Astrocyte of the cerebellum (primary cell): ENCODE measurements at regions not wholly inside any gene's neighbourhood (a gene's known extent, or its start where the extent isn't known, plus 50 kb on each side); places are given as distances from the start of the nearest gene placed in this dataset.

Experiments
- DNase-seq: peaks from one replicate; pipeline ENCODE4 v3.0.0-alpha.2; 2011; ENCODE audit warnings: low read depth
- H3K4me3 ChIP-seq: 2 replicates; pipeline ENCODE4 v1.5.1; 2011; ENCODE audit warnings: mild to moderate bottlenecking, low read depth, low read length, moderate library complexity
- CTCF ChIP-seq: IDR thresholded peaks from 2 replicates; pipeline ENCODE4 v1.5.1; 2012; ENCODE audit warnings: low read length, low read depth, moderate library complexity, mild to moderate bottlenecking; ENCODE audit errors: missing control alignments
- in situ Hi-C: cut with HindIII; loops from 2 replicates; pipeline ENCODE4 v1.10.0; 2017; ENCODE audit warnings: low sequenced_read_pairs

GRCh38 chr5:26026044-26026443 is 1012.3 kb downstream of the CDH9 start:
- in situ Hi-C loops = no loop called here
- H3K4me3 ChIP-seq = no peak overlapping the region
- no peak for TF ChIP-seq CTCF
- no peak for DNase-seq

- peak; percentile 24 for TF ChIP-seq CTCF
- in situ Hi-C loops = no loop called here
- DNase-seq = no peak
- H3K4me3 ChIP-seq = no peak overlapping the region
These were observed 1013.6 kb downstream of the CDH9 start for GRCh38 chr5:26024774-26025173.

- TF ChIP-seq CTCF = no peak
- H3K4me3 ChIP-seq = no peak overlapping the region
- in situ Hi-C loops = no loop called here
- DNase-seq = no peak
These were observed 1015.0 kb downstream of the CDH9 start for GRCh38 chr5:26023361-26023760.

GRCh38 chr5:26014206-26014605 is 1024.2 kb downstream of the CDH9 start:
- in situ Hi-C loops = no loop called here
- DNase-seq = no peak
- TF ChIP-seq CTCF = no peak
- H3K4me3 ChIP-seq = no peak overlapping the region

- in situ Hi-C loops = no loop called here
- no peak for DNase-seq
- no peak for TF ChIP-seq CTCF
- no peak overlapping the region for H3K4me3 ChIP-seq
These were observed 1026.3 kb downstream of the CDH9 start for GRCh38 chr5:26012078-26012477.

GRCh38 chr5:26009742-26010141 is 1028.6 kb downstream of the CDH9 start:
- TF ChIP-seq CTCF = no peak
- in situ Hi-C loops = no loop called here
- no peak overlapping the region for H3K4me3 ChIP-seq
- no peak for DNase-seq

- no peak overlapping the region for H3K4me3 ChIP-seq
- in situ Hi-C loops = no loop called here
- TF ChIP-seq CTCF = no peak
- DNase-seq = no peak
These were observed 1034.4 kb downstream of the CDH9 start for GRCh38 chr5:26003966-26004365.
